NCI-H524 treated with DMSO at 0.1 percent for 48 hours (cell line): ENCODE measurements at regions not wholly inside any gene's neighbourhood (a gene's known extent, or its start where the extent isn't known, plus 50 kb on each side); places are given as distances from the start of the nearest gene placed in this dataset.

ENCODE experiments used
- DNase-seq: peaks from one replicate; lab custom pipeline; 2025; lab: John Stamatoyannopoulos, UW

DNA sequence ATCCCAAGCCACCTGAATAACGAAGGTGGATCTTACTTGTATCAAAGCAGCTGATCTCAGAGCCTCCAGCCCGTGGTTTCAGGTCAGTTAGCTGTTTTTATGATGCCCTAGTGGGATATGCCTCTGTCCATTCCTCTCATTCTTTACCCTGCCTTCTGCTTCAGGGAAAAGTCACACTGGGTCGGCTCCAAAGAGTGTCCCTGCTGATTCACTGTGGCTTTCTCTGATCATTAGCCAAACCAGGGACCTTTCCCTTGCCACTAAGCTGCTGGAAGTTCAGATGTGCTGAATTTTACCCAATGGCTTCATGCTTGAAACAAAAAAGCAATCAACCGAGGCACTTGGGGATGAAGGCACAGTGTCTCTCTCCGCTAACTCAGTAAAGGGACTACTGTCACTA lies 170.2 kb upstream of the SALL1 start:
- no peak for DNase-seq

DNA sequence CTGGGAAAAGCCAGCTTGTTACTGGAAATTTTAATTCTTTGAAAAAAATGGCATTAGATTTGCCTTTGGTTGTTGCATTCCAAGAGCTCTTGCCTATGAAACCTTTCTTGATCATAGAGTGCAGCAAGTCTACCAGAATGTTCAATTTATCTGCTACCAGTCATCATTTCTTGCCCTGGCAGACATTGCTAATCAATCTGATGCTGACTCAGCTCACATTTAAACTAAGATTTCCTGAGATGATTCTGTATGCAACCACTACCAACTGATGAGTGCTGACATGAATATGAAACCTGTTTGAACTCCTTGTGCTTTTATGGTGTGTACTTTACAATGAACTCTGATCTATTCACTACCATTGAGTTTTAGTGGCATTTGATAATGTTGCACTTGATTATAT lies 166.5 kb upstream of the SALL1 start:
- DNase-seq: no peak

DNA sequence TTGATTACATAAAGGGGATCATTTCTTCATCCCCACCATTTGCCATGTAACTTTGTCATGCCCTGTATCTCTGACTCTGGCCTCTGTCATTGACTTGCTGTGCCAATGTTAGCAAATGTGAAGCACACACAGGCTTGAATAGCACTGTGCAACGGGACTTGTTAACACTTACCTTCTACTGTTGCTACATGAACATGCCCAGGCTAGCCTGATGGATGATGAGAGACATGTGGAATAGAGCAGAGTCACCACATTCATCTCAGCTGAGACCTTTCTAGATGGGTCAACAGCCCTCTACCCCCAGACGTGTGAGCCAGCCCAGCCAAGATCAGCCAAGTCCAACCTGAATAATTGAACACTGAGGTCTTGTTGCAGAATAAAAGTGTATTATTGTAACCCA lies 162.1 kb upstream of the SALL1 start:
- DNase-seq: no peak

DNA sequence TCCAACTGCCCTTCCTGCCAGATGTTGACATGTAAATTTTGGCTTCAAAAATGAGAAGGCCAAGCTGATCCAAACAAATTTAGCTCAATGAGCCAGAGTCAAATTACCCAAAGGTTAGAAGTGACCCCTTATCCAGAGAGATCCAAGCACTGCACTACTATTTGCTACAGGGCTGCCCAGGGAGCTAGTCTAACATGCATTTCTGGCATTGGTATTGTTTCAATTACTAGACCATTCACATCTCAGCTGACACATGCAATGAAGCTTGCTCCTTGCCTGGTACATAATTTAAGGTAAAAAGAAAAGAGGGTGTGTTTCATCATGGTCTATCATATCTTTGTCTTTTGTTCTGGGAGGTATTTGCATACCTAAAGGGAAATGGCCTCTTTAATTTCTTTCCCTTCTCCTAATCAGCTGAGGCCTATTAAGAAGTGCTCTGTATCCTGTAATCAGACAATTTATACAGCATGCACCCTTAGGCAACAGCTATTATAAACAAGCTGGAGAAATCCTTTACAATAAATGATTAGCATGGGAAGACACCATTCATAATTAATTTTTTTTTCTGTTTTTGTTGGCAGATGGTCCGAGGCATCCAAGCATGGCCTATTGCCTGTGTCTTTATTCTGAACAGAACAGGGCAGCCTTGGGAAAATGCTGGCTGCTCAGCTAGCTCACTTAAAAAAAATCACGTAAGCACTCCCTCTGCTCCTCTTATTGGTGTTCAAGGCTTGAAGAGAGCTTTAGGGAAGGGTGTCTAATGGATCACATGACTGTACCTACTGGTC lies 161.5 kb upstream of the SALL1 start:
- no peak for DNase-seq

DNA sequence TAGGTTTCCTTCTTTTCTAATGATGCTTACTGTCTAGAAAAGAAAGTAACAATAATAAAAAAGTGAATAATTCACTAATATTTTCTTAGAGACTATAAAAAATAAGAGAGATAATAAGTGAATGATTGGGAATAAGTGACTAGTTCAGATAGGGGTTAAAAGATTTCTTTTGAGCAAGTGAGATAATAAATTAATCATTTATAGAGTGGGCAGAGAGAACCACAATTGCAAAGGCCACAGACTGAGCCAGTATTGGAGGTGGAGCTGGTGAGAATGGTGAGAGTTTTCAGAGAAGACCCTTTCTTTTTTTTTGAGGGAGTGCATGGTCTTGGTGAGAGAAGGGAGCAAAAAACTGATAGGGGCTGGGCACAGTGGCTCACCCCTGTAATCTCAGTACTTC lies 159.1 kb upstream of the SALL1 start:
- DNase-seq: no peak

DNA sequence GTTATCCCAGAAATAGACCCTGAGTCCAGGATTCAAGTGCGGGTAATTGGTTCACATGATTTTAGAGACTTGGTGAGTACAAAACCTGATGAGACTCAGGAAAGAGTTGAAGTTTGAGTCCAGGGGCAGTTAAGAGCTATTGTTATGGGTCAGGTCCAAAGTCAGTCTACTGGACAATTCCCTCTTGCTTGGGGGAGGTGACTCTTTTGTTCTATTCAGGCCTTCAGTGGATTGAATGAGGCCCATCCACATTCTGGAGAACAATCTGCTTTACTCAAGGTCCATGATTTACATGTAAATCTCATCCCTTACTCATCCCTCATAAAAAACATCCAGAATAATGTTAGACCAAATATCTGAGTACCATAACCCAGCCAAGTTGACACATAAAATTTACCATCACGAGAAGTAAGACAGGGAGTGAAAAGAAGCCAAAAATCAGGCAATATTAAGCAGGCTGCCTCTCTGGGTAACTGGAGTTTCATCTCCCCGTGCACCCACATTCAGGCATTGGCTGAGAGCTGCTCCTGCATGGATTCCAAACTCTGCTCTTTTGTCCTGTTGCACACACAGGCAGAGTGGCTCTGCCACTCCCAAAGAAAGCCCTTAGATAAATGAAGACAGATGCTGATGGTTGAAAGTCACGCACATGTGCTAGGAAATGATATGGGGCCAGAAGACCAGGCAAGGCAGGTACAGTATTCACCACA lies 156.0 kb upstream of the SALL1 start:
- no peak for DNase-seq

DNA sequence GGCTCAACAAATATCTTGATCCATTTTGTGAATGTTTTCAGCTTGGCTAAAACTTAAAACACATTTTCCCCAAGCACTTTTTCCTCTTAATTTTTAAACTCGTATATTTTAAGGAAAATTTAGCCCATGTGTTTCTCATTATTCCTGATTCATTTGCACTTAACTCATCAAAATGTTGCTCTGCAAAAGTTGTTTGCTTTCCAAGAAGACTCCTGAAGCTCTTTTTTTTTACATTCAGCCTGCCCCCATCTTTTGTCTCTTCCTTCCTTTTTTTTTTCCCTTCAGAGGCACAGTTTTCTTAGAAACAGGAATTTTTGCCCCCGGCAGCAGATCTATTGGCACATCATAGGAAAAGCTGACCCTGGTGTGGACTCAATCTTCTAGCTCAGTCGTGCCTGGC lies 155.0 kb upstream of the SALL1 start:
- no peak for DNase-seq

DNA sequence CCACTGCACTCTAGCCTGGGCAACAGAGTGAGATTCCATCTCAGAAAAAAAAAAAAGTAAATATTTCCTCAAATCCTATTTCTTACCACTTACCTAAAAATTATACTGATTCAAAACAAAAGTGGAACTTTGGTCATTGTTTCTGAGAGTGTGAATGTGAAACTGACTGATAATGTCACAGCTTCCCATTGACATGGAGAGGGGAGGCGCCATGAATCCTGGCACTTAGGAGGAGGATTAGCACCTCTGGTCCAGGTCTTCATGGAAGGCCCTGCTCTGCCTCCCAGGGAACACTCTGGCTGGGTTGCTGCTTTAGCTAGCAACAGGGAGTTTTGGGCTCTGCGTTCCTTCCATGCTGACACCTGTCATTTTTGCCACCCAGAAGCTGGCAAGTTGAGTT lies 154.3 kb upstream of the SALL1 start:
- DNase-seq: no peak

DNA sequence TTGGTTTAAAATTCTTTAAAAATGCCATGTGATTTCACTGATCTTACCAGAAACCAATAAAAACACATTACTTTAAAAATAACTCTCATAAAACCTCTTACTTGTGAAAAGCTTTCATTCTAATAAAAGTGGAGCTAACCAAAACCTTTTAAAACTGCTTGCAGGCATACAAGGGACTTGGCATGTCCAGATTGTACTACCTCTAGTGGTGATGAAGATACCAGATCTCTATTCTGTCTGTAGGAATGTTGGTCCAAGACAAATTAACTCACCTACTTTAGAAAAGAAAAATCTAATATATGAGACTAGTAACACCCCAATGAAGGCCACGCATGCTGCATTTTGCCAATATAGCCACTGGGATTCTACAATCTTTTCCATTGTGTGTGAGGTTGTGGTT lies 151.0 kb upstream of the SALL1 start:
- no peak for DNase-seq

DNA sequence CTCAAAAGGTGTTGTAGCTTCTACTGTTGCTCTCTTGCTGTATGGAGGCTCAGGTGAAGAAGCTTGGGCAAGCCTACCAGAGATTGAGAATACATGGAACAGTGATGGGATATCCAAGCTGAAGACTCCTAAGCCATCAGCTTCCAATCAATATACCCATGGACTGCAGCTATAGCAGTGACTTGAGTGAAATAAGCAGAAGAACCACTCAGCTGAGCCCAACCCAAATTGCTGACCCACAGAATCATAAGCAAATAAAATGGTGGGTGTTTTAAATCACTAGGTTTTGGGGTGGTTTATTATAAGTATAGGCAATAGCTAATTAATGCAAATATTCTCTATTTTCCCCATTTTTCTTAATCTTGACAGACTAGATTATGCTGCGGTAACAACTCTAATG lies 147.7 kb upstream of the SALL1 start:
- no peak for DNase-seq

DNA sequence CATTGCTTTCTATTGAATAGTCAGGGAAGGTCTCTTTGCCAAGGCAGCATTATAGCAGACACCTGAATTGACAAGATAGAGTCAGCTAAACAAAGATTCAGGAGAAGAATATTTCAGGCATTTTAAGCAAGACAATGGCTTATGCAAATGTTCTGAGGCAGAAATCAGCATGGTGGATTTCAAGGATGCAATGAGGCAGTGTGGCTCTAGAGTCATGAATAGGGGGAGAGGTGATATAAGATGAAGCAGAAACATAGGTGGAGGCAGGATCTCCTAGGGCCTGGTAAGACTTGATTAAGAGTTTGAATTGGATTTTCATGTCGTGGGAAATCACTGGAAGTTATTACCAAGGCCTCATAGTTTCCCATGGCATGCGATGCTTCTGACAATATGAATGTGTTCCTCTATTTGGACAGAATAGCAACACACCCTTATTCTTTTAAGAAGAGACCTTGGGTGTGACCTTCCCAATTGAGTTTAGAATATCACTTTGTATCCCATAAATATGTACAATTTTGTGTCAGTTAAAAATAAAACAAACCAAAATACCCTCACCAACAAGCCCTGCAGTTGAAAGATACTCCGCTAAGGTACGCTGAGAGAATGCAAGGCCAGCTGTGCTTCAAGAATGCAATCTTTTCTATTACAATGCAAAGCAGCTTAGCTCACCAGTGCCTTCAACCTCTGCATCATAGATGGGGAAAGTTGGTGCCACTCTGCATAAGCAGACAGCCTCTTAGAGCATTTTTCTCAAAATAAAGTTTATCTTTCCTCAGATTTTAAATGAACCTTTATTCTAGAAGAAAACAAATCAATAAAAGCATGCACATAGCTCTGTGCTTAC lies 139.6 kb upstream of the SALL1 start:
- DNase-seq: no peak

DNA sequence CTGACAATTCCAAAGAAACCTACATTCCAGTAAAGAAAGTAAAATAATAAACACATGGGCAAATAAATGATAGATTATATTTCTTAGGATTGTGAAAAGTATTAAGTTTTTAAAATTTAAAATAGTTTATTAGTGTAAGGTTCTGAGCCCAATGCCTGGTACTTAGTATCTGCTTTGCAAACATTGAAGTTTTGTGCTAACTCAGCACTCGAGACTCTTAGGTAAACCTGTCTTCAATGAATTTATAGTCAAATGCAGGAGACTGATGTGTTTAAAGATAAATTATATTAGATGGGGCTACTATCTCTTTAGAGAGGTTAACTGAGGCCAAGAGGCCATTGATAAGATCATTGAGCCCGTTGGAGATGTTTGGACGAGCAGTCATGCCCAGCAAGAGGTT lies 138.3 kb upstream of the SALL1 start:
- DNase-seq: no peak

DNA sequence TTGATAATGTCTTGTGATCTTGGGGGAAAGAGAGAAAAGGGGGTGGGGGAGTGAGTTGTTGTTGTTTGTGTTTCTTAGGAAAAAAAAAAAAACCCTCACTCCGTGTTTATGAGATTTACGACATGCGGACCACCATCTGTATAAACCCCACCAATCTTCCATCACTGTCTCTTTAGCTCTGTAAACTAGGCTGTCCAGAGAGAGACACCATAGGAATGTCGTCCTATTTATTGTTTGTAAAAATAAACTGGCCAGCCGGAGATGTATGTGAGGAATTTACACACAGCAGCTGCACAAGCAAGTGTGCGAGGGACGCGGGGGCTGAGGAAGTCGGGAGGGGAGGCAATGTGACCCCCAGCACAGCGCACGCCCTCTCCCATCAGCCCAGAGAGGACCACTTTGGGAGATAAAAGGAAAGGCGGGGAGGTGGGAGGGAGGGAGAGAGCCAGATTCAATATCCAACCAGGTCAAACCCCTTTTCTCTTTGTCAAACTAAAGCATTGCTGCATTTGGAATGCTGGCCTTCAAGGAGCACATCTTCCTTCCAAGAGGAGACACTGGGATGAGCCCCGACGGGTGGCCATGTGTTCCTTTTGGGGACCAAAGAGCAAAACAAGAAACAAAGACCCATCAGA lies 136.2 kb upstream of the SALL1 start:
- DNase-seq: no peak

DNA sequence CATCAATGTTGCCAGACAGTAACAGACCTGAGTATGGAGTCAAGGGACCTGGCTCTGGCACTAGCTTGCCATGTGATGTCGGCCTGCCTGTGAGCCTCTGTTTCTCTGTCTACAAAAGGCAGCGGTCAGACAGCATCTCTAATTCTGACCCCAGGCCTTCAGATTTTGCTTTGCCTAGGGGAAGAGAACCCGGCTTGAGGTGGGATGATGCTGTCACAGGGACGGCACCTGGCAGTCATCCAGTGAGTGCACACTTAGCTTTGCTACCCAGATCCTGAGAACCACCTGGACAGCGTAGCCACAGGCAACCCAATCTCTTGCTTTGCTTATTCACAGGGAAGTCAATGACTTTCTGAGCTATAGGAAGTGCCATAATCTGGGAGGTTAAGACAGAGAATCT lies 135.2 kb upstream of the SALL1 start:
- no peak for DNase-seq

DNA sequence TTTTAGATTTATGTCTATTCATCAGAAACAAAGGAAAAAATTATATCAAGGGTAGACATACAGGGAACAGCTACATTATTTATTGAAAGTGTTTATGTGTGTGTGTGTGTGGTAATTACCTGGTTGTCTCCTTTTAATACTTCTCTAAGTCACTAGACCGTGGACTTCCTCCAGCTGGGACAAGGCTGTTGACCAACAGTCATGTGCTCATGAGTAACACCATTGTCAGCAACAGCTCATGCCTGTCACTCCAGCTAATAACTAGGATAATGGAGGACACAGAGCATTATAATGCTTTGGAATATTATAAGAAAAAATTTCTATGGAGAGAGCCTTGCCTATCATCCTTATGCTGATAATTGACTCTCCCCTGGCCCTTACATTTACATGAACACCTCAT lies 125.3 kb upstream of the SALL1 start:
- no peak for DNase-seq

DNA sequence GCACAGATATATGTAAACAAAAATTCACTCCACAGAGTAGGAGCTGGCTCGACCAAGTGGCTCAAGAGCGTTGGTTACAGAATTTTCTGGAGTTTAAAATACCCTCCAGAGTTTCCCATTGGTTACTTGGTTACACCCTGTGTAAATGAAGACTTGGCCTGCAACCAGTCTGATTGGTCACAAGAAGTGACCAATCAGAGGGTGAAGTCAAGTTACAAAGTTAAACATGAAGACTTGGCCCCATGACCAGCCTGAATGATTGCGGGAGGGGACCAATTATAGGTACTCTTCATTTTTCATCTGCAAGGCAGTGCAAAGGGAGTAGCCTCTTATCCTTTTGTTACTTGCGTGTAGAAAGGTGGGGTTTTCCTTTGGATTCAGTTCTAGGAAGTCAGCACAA lies 121.3 kb upstream of the SALL1 start:
- no peak for DNase-seq

DNA sequence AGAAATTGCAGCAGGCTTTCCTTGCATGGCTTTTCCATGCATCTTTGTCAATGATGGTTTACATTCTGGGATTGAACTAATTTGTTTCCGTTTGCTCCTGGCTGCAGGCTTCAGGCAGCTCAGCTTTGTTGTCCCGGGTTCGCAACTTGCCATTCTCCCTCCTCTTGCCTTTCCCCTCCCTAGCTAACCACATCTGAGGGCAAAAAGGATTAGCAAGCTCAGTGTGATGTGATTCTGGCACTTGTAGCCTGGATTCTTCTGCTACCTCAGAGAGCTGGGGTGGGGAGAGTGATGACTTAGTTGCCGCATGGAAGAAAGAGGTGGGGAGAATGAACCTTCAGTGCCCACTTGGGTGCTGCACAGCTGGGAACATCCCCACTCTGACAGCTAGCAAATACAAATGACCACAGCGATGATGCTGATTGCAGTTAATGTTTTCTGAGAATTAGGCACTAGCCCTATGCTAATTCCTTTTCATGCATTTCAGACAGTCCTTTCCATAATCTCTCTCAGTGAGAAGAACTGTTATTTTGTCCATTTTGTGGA lies 120.2 kb upstream of the SALL1 start:
- DNase-seq: no peak

DNA sequence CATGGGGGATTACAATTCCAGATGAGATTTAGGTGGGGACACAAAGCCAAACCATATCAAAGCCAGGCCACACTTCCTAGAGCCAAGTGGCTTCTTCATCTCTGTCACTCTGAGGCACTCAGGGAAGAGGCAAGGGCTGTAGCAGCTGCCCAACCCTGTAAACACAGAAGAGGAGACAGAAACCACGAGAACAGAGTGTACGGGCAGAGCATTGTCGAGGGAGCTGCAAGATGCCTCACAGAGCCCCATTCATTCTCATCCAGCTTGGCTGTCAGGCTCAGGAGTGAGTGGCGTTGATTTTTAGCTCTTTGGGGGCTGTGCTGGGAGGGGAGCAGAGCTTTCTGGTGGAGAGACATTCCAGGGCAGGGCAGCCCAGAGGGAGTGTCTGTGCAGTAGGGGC lies 117.2 kb upstream of the SALL1 start:
- no peak for DNase-seq

DNA sequence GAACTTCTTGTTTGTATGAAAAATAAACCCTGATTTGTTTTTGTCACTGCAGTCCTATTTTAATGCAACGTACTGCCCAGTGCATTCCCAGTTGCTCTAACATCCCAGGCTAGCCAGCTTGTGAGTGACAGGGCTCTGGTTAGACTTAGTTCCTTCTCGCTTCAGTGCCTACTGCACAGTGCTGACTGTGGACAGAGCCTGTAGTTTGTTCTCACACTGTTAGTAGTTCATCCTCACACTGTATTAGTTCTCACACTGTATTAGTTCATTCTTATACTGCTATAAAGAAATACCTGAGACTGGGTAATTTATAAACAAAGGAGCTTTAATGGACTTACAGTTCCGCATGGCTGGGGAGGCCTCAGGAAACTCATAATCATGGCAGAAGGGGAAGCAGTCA lies 116.6 kb upstream of the SALL1 start:
- no peak for DNase-seq

DNA sequence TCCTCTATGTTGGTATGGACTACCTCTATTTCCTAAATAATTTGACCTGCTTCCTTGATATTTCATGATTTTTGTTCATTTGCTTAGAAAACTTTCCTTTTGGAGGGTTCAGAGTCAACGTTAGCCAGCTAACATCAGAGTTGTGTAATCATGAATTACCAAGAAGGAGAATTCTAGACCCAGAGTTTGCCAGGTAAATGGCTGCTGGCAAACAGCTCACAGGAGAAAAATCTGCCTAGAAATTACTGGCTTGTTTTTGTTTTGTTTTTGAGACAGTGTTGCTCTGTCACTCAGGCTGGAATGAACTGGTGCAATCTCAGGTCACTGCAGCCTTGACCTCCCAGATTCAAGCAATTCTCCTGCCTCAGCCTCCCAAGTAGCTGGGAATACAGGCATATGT lies 111.4 kb upstream of the SALL1 start:
- no peak for DNase-seq

DNA sequence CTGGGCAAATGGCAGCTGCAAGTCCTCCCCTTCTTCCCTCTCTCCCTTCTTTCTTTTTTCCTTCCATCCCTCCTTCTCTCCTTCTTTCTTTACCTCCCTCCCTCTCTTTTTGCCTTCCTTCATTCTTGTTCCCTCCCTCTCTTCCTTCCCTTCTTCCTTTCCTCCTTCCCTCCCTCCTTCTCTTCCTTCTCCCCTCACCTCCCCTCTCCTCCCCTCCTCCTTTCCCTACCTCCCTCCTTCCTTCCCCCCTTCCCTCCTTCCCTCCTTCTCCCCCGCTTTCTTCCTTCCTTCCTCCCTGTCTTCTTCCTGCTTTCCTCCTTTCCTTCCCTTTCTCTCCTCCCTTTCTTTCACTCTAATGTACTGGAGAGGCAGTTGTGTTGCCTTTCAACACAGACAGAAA lies 110.8 kb upstream of the SALL1 start:
- DNase-seq: no peak

DNA sequence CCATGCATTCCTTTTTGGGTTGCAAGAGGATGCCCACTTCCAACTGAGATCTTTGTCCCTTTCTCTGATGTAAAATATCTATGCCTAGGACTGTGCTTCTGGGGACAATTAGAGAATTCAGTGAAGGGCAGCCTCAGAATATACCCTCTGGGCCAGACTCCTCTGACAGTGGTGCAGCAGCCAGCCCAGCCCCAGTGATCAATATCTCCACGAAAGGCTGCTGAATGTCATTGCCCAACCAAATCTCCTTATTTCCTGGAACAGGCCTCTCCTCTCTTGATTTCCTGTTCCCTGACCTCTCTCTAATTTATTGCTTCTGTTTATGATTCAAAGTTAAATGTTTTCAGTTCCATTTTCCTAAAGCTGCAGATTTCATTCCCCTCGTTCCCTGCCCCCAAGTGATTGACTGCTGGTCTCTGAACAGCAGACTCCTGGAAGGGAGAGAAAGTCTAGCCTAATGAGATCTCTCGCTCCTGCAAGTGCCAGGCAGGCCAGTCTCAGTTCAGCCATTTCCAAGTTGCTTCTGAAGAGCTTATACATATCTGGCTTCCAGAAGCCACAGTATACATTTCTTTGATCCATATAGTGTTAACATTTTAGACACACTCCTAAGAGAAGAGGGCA lies 104.4 kb upstream of the SALL1 start:
- DNase-seq: no peak
